ENCODE measurements at regions not wholly inside any gene's neighbourhood (a gene's known extent, or its start where the extent isn't known, plus 50 kb on each side); places are given as distances from the start of the nearest gene placed in this dataset.

- Histone ChIP-seq H3K27ac (no peak overlapping the region), H3K4me1 (no peaks in the 10 kb centered on the region), H3K4me3 (no peak overlapping the region), H3K9me3 (no peaks in the 10 kb centered on the region), H3K36me3 (no peaks in the 10 kb centered on the region), H3K27me3 (no peaks in the 10 kb centered on the region)
- in situ Hi-C loops (cut with MboI; ENCODE audit: low sequenced_read_pairs in 4 of 4), result no loop called here
- TF ChIP-seq POLR2A (IDR thresholded peaks at IDR 0.05) (no peak), CTCF (IDR thresholded peaks at IDR 0.05 in 4 of 5, conservative IDR thresholded peaks at IDR 0.05 in 1 of 5) (no peak)
- no peak for DNase-seq
- no peak for ATAC-seq
- intact Hi-C loops (cut with DNase I; ENCODE audit: low total_unique reads), result no loop called here
These were observed 264.3 kb upstream of the SLC39A10 start for GRCh38 chr2:195392446-195393336.

GRCh38 chr2:195390686-195391321 lies 266.2 kb upstream of the SLC39A10 start:
- DNase-seq (no peak), ATAC-seq (no peak)
- H3K27me3 ChIP-seq, result no peaks in the 10 kb centered on the region
- intact Hi-C loops (cut with DNase I; ENCODE audit: low total_unique reads) (no loop called here), in situ Hi-C loops (cut with MboI; ENCODE audit: low sequenced_read_pairs in 4 of 4) (no loop called here)
- no peaks in the 10 kb centered on the region for H3K9me3 ChIP-seq
- H3K36me3 ChIP-seq, result no peaks in the 10 kb centered on the region
- H3K27ac ChIP-seq, result no peak overlapping the region
- no peak overlapping the region for H3K4me3 ChIP-seq
- no peaks in the 10 kb centered on the region for H3K4me1 ChIP-seq
- TF ChIP-seq CTCF (IDR thresholded peaks at IDR 0.05 in 4 of 5, conservative IDR thresholded peaks at IDR 0.05 in 1 of 5), result no peak
- no peak for TF ChIP-seq POLR2A (IDR thresholded peaks at IDR 0.05)

- no peaks in the 10 kb centered on the region for H3K27me3 ChIP-seq
- no peaks in the 10 kb centered on the region for H3K9me3 ChIP-seq
- no peak overlapping the region for H3K27ac ChIP-seq
- H3K4me1 ChIP-seq, result no peaks in the 10 kb centered on the region
- no peaks in the 10 kb centered on the region for H3K36me3 ChIP-seq
- TF ChIP-seq POLR2A (IDR thresholded peaks at IDR 0.05) (no peak), CTCF (IDR thresholded peaks at IDR 0.05 in 4 of 5, conservative IDR thresholded peaks at IDR 0.05 in 1 of 5) (no peak)
- ATAC-seq, result no peak
- intact Hi-C loops (cut with DNase I; ENCODE audit: low total_unique reads) (no loop called here), in situ Hi-C loops (cut with MboI; ENCODE audit: low sequenced_read_pairs in 4 of 4) (no loop called here)
- DNase-seq, result no peak
- H3K4me3 ChIP-seq, result no peak overlapping the region
These were observed 269.0 kb upstream of the SLC39A10 start for GRCh38 chr2:195388028-195388427.

GRCh38 chr2:195382186-195382585 lies 274.8 kb upstream of the SLC39A10 start:
- in situ Hi-C loops (cut with MboI; ENCODE audit: low sequenced_read_pairs in 4 of 4) (no loop called here), intact Hi-C loops (cut with DNase I; ENCODE audit: low total_unique reads) (no loop called here)
- ATAC-seq, result no peak
- H3K27ac ChIP-seq, result no peak overlapping the region
- no peaks in the 10 kb centered on the region for H3K4me1 ChIP-seq
- H3K4me3 ChIP-seq, result no peak overlapping the region
- H3K36me3 ChIP-seq, result no peaks in the 10 kb centered on the region
- H3K9me3 ChIP-seq, result no peaks in the 10 kb centered on the region
- no peaks in the 10 kb centered on the region for H3K27me3 ChIP-seq
- no peak for DNase-seq
- TF ChIP-seq CTCF (IDR thresholded peaks at IDR 0.05 in 4 of 5, conservative IDR thresholded peaks at IDR 0.05 in 1 of 5), result no peak
- no peak for TF ChIP-seq POLR2A (IDR thresholded peaks at IDR 0.05)
